ENCODE measurements at regions not wholly inside any gene's neighbourhood (a gene's known extent, or its start where the extent isn't known, plus 50 kb on each side); places are given as distances from the start of the nearest gene placed in this dataset.

GRCh38 chr11:23573429-23573828, 713.2 kb upstream of the CCDC179 start:
- H3K27ac ChIP-seq: no peak overlapping the region
- TF ChIP-seq CTCF (conservative IDR thresholded peaks at IDR 0.05) (no peak), ZFX (IDR thresholded peaks at IDR 0.05) (no peak)

- TF ChIP-seq CTCF (conservative IDR thresholded peaks at IDR 0.05) (no peak), ZFX (IDR thresholded peaks at IDR 0.05) (no peak)
- H3K27ac ChIP-seq: no peak overlapping the region
Observed at GRCh38 chr11:23574149-23574548, 713.9 kb upstream of the CCDC179 start.

GRCh38 chr11:23577296-23577695, 717.0 kb upstream of the CCDC179 start:
- TF ChIP-seq ZFX (IDR thresholded peaks at IDR 0.05) (no peak), CTCF (conservative IDR thresholded peaks at IDR 0.05) (no peak)
- H3K27ac ChIP-seq: no peak overlapping the region

GRCh38 chr11:23585416-23586104, 725.3 kb upstream of the CCDC179 start:
- TF ChIP-seq CTCF (conservative IDR thresholded peaks at IDR 0.05) (no peak), ZFX (IDR thresholded peaks at IDR 0.05) (no peak)
- no peak overlapping the region for H3K27ac ChIP-seq

- no peak overlapping the region for H3K27ac ChIP-seq
- TF ChIP-seq ZFX (IDR thresholded peaks at IDR 0.05) (no peak), CTCF (conservative IDR thresholded peaks at IDR 0.05) (no peak)
Observed at GRCh38 chr11:23586173-23586572, 725.9 kb upstream of the CCDC179 start.

GRCh38 chr11:23590596-23591308, 730.5 kb upstream of the CCDC179 start:
- no peak overlapping the region for H3K27ac ChIP-seq
- TF ChIP-seq CTCF (conservative IDR thresholded peaks at IDR 0.05) (no peak), ZFX (IDR thresholded peaks at IDR 0.05) (no peak)

GRCh38 chr11:23594755-23595154, 734.5 kb upstream of the CCDC179 start:
- TF ChIP-seq CTCF (conservative IDR thresholded peaks at IDR 0.05) (no peak), ZFX (IDR thresholded peaks at IDR 0.05) (no peak)
- no peak overlapping the region for H3K27ac ChIP-seq

Measured in C4-2B (cell line).